ENCODE measurements at regions not wholly inside any gene's neighbourhood (a gene's known extent, or its start where the extent isn't known, plus 50 kb on each side); places are given as distances from the start of the nearest gene placed in this dataset.

DNA sequence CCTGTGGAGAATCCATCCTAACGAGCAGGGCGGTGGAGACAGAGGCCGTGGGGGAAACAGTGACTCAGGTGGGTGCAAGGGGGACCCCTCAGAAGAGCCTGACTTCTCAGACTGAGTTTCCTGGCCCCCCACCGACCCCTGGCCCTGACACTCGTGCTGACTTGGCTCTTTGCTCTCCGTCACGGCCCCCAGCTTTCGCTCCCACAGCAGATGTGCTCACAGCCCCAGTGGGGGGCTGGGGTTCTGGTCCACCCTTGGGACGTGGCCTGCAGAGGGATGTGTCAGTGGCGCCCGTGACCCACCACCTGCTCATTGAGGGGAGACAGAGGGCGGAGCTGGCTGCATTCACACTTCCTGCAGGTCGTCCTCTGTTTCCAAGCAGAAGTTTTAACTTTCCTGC, 62.9 kb upstream of the IRX4 start:
- intact Hi-C loops (cut with DNase I): no loop called here
- Histone ChIP-seq H3K4me1 (no peaks in the 10 kb centered on the region), H3K27me3 (ENCODE audit: low read depth) (peaks cover 18% of the 10 kb centered on the region), H3K27ac (no peak overlapping the region), H3K4me3 (no peak overlapping the region), H3K36me3 (no peaks in the 10 kb centered on the region), H3K9me3 (no peaks in the 10 kb centered on the region)
- DNase-seq (no peak), ATAC-seq (no peak)
- TF ChIP-seq, protein P1, sequence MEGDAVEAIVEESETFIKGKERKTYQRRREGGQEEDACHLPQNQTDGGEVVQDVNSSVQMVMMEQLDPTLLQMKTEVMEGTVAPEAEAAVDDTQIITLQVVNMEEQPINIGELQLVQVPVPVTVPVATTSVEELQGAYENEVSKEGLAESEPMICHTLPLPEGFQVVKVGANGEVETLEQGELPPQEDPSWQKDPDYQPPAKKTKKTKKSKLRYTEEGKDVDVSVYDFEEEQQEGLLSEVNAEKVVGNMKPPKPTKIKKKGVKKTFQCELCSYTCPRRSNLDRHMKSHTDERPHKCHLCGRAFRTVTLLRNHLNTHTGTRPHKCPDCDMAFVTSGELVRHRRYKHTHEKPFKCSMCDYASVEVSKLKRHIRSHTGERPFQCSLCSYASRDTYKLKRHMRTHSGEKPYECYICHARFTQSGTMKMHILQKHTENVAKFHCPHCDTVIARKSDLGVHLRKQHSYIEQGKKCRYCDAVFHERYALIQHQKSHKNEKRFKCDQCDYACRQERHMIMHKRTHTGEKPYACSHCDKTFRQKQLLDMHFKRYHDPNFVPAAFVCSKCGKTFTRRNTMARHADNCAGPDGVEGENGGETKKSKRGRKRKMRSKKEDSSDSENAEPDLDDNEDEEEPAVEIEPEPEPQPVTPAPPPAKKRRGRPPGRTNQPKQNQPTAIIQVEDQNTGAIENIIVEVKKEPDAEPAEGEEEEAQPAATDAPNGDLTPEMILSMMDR (IDR thresholded peaks at IDR 0.05): no peak

- intact Hi-C loops (cut with DNase I): no loop called here
- H3K9me3 ChIP-seq: no peaks in the 10 kb centered on the region
- ATAC-seq (no peak), DNase-seq (no peak)
- no peak overlapping the region for H3K27ac ChIP-seq
- TF ChIP-seq, protein P1 (IDR thresholded peaks at IDR 0.05): no peak
- no peak overlapping the region for H3K4me3 ChIP-seq
- no peaks in the 10 kb centered on the region for H3K4me1 ChIP-seq
- no peaks in the 10 kb centered on the region for H3K36me3 ChIP-seq
- peaks cover 8% of the 10 kb centered on the region for H3K27me3 ChIP-seq (ENCODE audit: low read depth)
These were observed 61.7 kb upstream of the IRX4 start for GRCh38 chr5:1944408-1944807.

DNA sequence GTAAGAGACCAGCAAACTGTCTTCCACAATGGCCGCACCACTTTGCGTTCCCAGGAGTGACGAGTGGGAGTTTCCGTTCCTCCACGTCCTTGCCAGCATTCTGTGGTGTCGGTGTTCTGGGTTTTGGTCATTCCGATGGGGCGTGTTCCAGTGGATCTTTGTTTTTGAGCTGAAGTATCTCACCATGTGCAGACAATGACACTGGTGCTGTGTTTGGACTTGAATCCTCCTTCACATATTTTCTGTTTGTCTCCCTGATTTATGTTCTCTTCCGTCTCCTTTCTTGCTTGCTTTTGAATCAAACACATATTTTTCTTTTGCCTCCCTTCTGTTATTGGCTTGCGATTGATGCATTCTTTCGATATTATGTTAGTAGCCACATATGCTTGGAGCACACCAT, 60.8 kb upstream of the IRX4 start:
- ATAC-seq (no peak), DNase-seq (no peak)
- Histone ChIP-seq H3K4me3 (no peak overlapping the region), H3K27ac (no peak overlapping the region), H3K36me3 (no peaks in the 10 kb centered on the region), H3K4me1 (no peaks in the 10 kb centered on the region), H3K9me3 (no peaks in the 10 kb centered on the region), H3K27me3 (ENCODE audit: low read depth) (peaks cover 4% of the 10 kb centered on the region)
- intact Hi-C loops (cut with DNase I): no loop called here
- TF ChIP-seq, protein P1 (IDR thresholded peaks at IDR 0.05): no peak

DNA sequence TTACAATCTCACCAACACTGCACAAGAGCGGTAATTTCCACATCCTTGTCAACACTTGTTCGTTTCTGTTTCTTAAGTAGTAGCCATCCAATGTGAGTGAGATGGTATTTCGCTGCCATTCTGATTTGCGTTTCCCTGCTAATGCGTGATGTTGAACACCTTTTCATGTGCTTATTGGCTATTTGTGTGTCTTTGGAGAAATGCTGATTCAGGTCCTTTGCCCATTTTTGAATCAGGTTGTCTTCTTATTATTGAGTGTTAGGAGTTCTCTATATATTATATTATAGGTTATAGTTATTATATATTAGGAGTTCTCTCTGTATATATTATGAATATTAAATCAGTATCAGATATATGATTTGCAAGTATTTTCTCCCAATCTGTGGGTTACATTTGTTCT, 59.9 kb upstream of the IRX4 start:
- DNase-seq (no peak), ATAC-seq (no peak)
- Histone ChIP-seq H3K9me3 (no peaks in the 10 kb centered on the region), H3K27ac (no peak overlapping the region), H3K4me3 (no peak overlapping the region), H3K4me1 (no peaks in the 10 kb centered on the region), H3K27me3 (ENCODE audit: low read depth) (peaks cover 4% of the 10 kb centered on the region), H3K36me3 (no peaks in the 10 kb centered on the region)
- TF ChIP-seq, protein P1 (IDR thresholded peaks at IDR 0.05): no peak
- intact Hi-C loops (cut with DNase I): no loop called here

- no peaks in the 10 kb centered on the region for H3K9me3 ChIP-seq
- H3K27me3 ChIP-seq (ENCODE audit: low read depth): peaks cover 4% of the 10 kb centered on the region
- H3K4me1 ChIP-seq: no peaks in the 10 kb centered on the region
- TF ChIP-seq, protein P1 (IDR thresholded peaks at IDR 0.05): no peak
- ATAC-seq: no peak
- H3K36me3 ChIP-seq: no peaks in the 10 kb centered on the region
- H3K4me3 ChIP-seq: no peak overlapping the region
- intact Hi-C loops (cut with DNase I): no loop called here
- no peak for DNase-seq
- H3K27ac ChIP-seq: no peak overlapping the region
These were observed 59.4 kb upstream of the IRX4 start for GRCh38 chr5:1942158-1942557.

DNA sequence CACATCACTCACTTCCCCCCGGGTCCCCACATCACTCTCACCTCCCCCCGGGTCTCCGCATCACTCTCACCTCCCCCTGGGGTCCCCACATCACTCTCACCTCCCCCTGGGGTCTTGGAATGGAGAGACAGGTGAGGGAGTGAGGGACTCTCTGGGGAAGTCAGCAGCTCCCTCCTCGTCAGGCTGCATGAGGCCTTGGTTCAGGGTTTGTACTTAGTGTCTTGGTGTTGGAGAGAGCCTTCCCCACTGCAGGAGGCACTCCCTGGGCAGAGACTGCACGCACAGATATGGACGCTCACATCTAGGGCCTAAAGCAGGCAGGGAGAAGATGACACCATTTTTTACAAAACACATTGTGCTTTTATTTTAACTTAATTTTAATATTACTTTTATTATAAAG, 56.5 kb upstream of the IRX4 start:
- peak in 1 of 2 donors; percentile 23 for ATAC-seq
- intact Hi-C loops (cut with DNase I): no loop called here

More for the DNA sequence above, 56.5 kb upstream of the IRX4 start:
- Histone ChIP-seq H3K27ac (no peak overlapping the region), H3K27me3 (ENCODE audit: low read depth) (peaks cover 8% of the 10 kb centered on the region), H3K4me1 (no peaks in the 10 kb centered on the region), H3K4me3 (no peak overlapping the region), H3K36me3 (no peaks in the 10 kb centered on the region), H3K9me3 (no peaks in the 10 kb centered on the region)
- TF ChIP-seq, protein P1 (IDR thresholded peaks at IDR 0.05): no peak
- DNase-seq: no peak

Measured in lower lobe of right lung (tissue), 2 donors.